Fibroblast of villous mesenchyme (primary cell): ENCODE measurements at regions not wholly inside any gene's neighbourhood (a gene's known extent, or its start where the extent isn't known, plus 50 kb on each side); places are given as distances from the start of the nearest gene placed in this dataset.

ENCODE experiments used
- DNase-seq: peaks from one replicate; pipeline ENCODE4 v3.0.0-alpha.2; 2010; ENCODE audit warnings: low read depth
- H3K4me3 ChIP-seq: 2 replicates; pipeline ENCODE4 v1.5.1; 2011; ENCODE audit warnings: low read depth, mild to moderate bottlenecking, low read length
- CTCF ChIP-seq: IDR thresholded peaks from 2 replicates; pipeline ENCODE4 v1.5.1; 2012; ENCODE audit warnings: low read depth, mild to moderate bottlenecking, low read length; ENCODE audit not compliant: insufficient read depth

GRCh38 chr2:7449298-7449697, 532.1 kb downstream of the RNF144A start:
- no peak for TF ChIP-seq CTCF
- no peak overlapping the region for H3K4me3 ChIP-seq
- no peak for DNase-seq

GRCh38 chr2:7450188-7450832, 533.1 kb downstream of the RNF144A start:
- H3K4me3 ChIP-seq = no peak overlapping the region
- DNase-seq = no peak
- TF ChIP-seq CTCF = no peak

GRCh38 chr2:7450833-7451190, 533.6 kb downstream of the RNF144A start:
- no peak overlapping the region for H3K4me3 ChIP-seq
- no peak for DNase-seq
- TF ChIP-seq CTCF = no peak

- no peak for DNase-seq
- no peak for TF ChIP-seq CTCF
- H3K4me3 ChIP-seq = no peak overlapping the region
These were observed 535.1 kb downstream of the RNF144A start for GRCh38 chr2:7452110-7452876.

- H3K4me3 ChIP-seq = no peak overlapping the region
- no peak for DNase-seq
- TF ChIP-seq CTCF = no peak
These were observed 537.4 kb downstream of the RNF144A start for GRCh38 chr2:7454592-7454991.

- no peak for TF ChIP-seq CTCF
- no peak overlapping the region for H3K4me3 ChIP-seq
- DNase-seq = no peak
These were observed 539.5 kb downstream of the RNF144A start for GRCh38 chr2:7456762-7457161.

GRCh38 chr2:7458066-7458465, 540.9 kb downstream of the RNF144A start:
- TF ChIP-seq CTCF = no peak
- H3K4me3 ChIP-seq = no peak overlapping the region
- no peak for DNase-seq
